Ramos (cell line): ENCODE measurements at regions not wholly inside any gene's neighbourhood (a gene's known extent, or its start where the extent isn't known, plus 50 kb on each side); places are given as distances from the start of the nearest gene placed in this dataset.

Experiments
- in situ Hi-C: fragments of 300-500 bp; cut with MboI; formaldehyde crosslinking; loops from one replicate; pipeline ENCODE4 v1.14.3; 2022; ENCODE audit warnings: low sequenced_read_pairs; ENCODE audit not compliant: unreplicated experiment

DNA sequence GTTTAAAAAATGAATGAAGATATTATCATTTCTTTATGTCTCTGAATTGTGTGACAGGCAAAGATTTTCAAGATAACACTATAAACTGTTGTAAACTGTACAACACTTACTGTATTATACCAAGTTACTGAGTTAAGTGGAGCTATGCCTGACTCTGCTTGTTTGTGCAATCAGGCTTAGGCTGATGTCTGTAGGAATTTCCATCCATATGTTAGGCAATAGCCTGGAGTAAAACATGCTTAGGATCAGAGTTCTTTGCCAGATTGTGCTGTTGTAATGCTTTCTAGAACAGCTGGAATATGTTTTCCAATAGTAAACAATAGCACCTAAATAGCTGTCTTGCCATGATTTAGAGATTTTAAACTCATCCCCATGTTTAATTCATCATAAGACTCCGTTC is 1496.7 kb downstream of the CDH11 start:
- in situ Hi-C loops = no loop called here

DNA sequence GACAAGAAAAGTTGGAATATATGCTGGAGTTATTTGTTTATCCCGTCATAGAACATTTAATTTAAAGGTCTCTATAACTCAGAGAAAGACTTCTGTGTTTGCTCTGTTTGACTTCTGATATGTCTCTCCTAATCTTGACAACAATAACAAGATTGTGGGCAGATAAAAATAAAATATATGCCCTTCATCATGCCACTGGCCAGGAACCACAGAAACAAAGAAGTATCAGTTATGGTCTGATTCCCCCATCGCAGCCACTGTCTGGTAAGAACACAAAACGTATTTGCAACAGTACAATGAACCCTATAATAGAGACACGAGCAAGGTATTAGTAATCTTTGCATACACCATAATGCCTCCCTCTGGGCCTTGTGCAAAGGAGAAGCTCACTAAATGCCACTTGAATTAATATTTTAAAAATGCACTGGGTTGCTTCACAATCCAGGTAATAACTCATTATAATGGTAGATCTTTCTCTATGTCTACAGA is 1498.3 kb downstream of the CDH11 start:
- in situ Hi-C loops = no loop called here

DNA sequence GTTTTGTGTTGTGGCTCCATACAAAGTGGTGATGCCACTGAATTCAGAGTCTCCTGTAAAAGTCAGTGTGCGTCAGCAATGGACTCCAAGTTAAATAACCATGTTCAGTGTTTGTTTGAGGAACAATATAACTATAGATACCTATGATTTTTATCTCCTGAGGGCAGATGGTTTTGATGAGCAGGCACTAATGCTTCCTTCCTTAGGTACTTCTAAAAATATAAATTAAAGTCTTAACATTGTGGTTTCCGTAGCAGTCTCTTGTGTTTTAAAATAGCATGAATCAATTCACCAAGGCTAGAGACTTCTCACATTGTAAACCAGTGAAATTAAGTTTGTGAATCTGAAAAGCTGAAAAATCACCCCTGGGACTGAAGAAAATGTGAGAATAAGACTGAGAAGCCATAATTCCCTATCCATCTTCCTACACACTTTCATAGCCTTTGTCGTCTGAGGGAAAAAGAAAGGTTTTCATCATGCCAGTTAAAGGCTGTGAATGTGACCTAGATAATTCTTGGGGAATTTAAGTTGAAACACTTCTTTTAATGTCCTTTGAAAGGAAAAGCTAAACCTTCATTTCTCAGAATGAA is 1502.9 kb downstream of the CDH11 start:
- in situ Hi-C loops = no loop called here

DNA sequence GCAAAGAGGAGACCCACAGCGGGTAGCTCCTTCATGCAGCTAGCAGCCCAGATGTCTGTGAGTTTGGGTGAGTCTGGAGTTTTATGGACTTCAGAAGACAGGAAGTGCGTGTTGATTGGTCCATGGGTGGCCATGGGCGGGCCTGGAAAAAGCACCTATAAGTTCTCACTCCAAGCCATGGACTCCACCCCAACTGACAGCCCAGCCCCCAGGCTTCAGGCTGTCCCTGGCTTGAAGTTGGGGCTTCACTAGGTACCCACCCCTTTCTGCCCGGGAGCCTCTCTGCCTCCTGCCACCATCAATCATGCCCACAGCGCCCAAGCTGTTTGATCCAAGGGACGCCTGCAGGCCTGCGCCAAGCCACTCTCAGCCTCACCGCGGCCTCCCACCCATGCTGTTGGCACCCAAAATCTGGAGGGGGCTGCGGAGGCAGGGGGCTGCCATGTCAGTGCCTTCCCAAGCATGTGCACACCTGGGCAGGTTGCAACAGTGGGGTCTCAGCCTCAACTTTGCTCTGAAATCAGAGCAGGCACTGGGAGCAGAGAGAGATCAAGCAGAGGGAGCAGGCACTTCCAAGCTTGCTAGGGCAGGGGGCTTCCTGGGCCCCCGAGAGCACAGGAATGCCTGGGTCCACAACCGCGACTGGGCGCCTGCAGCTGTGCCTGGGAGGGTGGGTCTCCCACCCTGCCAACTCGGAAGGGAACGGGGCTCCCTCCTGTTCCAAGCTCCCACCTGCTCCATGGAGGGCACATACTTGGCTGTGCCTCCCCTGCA is 1503.7 kb downstream of the CDH11 start:
- in situ Hi-C loops = no loop called here

DNA sequence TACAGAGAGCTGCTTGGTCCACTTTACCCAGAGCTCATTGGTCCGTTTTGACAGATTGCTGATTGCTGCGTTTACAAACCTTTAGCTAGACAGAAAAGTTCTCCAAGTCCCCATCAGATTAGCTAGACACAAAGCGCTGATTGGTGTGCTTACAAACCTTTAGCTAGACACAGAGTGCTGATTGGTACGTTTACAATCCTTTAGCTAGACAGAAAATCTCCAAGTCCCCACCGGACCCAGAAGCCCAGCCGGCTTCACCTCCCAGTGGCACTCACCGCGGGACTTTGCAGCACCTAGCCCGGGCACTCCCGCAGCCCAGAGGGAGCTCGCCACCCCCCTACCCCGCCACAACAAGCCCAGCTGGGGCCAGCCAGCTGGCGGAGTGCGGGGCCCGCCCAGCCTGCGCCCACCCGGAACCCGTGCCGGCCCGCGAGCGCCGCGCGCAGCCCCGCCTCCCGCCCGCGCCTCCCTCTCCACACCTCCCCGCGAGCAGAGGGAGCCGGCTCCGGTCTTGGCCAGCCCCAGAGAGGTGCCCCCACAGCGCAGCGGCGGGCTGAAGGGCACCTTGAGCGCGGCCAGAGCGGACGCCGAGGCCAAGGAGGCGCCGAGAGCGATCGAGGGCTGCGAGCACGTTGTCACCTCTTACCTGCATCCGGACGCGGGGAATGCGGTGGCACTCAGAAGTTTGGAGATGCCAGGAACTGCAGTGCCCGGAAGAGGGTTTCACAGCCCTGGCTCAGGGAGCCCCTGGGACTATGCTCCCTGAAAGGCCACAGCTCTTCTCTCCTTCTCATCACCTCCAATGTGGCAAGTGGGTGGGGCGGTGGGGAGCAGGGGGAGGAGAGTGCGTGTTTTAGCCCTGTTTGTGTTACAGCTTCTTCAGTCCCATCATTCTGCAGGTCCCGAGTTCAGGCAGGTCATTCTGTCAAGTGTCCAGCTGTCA is 1504.5 kb downstream of the CDH11 start:
- in situ Hi-C loops = no loop called here

DNA sequence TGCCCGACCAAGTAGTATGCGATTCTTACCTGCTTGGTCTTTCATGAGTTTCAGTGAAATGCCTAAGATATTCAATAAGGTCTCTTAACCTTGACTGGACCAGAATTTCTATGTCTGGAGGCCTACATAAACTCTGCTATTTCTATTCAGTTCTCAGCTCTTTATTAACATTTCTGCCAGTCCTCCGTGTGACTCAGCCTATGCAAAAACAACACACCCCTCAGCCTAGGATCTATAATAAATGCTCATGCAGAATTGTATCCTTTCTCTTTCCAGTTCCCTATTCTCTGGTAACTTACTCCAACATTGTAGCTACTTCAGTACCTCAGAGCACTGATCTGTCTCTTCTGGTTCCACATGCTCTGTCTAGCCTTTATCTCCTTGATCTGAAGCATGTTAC is 1507.4 kb downstream of the CDH11 start:
- in situ Hi-C loops = no loop called here

DNA sequence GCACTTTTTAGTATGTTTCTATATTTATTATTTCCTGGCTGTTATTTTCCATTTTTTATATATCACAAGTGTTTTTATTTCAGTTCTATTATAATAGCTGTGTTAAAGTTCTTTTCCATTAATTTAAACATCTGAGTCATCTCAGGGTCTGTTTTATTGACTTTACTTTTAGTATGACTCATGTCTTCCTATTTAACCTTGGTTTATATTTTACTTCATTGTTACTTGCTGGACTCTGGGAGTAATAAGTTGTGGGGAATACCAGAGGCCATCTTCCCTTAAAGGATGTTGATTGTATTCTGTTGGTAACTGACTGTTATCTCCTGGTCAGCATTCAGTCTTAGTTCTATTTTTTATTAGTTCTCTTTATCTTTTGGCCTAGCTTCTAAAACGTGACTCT is 1508.2 kb downstream of the CDH11 start:
- in situ Hi-C loops = no loop called here

DNA sequence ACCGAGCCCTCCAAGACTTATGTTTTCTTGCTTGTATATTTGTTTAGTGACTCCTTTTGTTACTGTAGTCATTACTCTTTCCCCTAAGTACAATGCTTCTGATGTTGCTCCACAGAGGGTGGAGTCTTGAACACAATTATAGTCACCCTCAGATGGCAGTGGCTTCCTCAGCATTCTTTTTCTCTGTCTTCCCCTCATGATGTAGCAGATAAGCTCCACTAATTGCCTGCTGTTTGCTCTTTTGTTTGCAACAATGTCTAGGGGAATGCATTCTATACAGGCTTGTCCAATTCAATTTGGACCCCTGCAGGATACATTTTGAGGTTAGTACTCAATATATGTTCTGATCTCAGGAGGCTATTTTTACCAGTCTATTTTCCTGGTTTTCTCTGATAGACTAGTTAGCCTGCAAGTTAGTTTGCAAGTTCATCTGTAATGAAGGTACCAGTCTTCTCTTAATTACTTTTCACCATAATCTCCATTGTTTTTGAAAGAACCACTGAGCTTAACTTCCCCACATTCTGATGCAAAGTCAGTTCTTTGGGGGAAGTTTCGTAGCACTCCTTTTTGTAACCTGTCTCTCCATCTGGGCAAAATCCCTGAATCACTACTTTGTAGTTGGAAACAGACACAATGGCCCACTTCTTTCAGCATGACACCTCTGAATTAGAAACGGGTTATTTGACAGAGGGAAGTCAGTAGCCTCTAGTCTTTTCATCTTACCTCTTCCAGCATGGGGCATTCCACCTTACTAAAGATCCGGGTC is 1509.2 kb downstream of the CDH11 start:
- in situ Hi-C loops = no loop called here

DNA sequence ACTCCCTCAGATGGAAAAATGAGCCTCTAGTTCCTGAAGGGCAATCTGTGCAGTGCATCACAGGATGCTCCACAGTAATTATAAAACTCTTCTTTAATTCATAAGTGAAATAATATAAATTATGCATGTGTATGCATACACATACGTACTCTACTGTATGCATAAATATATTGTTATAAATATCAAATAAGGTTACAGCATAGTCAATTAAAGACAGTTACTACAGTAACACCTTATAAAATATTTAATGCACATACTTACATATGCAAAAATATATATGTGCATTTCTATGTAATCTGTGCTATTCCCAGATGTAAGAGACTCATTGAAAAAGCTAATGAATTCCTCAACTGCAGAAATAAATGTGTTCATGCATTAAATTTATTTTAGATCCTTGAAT is 1515.1 kb downstream of the CDH11 start:
- in situ Hi-C loops = no loop called here

DNA sequence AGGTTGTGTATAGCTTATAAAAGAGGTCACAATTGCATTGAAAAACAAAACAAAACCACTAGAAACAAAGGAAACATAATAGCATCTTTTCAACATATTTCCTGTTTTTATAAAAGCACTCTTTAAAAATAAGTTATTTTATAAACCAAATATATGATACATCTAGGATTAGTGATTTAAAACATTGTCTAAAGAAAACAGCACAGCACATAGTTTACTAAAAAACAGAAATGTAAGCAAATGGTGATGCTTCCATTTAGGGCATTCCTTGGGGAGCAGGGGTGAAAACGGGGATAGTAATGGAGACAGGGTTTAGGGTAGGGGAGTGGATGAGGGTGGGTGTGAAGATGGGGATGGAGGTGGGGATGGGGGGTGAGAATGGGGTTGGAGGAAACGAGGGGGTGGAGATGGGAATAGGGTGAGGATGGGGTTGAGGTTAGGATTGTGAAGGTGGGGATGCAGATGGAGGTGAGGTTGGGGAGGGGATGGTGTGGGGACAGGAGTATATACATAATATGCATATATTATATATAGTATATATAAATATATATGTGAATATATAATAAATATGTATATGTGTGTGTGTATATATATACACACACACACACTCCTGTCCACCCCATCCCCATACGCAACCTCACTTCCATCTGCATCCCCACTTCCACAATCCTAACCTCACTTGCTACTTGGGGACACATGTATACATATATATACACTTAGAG is 1519.5 kb downstream of the CDH11 start:
- in situ Hi-C loops = no loop called here

DNA sequence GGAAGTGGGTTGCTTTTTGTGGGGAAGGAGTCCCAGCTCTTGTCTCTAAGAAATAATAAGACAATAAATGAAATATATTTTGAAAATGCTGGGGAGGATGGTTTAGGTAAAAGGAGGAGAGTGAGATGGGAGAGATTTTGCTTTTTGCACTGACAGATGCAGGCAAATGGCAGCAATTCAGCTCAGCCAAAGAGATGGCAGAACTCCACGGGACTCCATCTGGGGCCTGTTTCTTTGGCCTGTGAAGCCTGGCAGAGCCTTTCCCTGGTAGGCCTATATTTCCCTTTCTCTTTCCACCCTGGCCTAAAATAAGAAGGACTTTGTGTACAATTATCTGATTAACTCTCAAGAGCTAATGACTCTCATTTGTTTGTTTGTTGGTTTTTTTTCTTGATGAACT is 1525.1 kb downstream of the CDH11 start:
- in situ Hi-C loops = no loop called here

DNA sequence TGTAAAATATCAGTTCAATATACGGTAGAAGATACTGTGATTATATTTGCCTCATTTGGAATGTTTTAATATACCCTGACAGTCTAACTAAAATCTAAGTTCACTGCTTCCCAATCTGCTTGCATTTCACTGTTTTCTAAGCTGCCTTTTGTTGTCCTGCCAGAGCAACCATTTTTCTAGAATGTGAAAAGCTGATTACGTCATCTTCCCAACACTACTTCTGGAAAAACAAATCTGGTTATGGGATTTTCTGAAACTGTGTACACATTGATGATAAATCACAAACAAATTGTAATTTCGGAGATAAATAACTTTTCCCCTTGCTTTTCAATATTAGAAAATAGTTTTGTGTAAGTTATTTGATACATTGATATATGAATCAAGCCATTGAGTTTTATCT is 1529.0 kb downstream of the CDH11 start:
- in situ Hi-C loops = no loop called here

DNA sequence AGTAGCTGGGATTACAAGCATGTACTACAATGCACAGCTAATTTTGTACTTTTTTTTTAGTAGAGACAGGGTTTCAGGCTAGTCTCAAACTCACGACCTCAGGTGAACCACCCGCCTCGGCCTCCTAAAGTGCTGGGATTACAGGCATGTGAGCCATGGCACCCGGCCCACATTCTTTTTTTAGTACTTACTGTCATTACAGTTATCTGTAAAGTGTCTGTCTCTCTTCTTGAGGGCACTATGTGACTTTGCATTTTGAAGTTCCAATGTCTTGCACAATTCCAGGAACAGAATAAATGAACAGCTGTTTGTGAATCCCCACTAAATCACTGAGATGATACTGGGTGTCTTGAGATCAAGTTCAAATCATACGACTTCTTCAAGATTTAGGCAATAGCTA is 1540.3 kb downstream of the CDH11 start:
- in situ Hi-C loops = no loop called here

DNA sequence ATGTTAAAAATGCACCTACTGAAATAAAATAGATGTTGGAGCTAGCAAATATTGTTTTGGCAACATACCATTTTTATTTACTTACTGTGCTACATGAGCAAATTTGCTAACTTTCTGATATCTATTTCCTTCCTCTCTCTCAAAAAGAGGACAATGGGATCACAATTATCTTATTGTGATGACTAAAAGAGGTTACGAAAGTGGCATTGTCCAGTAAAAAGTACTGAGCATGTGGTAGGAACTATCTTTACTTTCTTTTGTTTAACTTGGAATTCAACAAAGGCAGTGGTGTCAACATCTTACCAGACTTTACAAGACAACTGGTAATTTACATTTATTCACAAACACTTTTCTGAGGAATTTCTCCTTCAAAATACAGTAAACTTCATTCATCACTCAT is 1542.6 kb upstream of the CDH8 start:
- in situ Hi-C loops = no loop called here

DNA sequence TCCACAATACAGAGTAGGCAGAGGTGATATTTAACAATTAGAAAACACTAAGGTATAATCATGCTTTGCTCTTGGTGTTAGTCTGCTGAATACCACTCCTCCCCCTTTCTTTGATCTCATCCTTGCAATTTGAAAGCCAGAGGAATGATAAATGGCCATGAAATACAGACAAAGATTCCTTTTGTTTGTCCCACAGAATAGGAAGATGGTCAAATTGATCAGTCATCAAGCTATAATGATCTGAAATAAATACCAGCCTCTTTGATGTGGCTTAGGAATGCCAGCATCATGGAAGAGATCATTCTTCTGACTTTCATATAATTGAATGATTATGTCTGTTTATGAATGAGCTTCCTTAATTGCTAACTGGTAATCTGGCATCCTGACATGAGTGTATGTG is 1541.7 kb upstream of the CDH8 start:
- in situ Hi-C loops = no loop called here

DNA sequence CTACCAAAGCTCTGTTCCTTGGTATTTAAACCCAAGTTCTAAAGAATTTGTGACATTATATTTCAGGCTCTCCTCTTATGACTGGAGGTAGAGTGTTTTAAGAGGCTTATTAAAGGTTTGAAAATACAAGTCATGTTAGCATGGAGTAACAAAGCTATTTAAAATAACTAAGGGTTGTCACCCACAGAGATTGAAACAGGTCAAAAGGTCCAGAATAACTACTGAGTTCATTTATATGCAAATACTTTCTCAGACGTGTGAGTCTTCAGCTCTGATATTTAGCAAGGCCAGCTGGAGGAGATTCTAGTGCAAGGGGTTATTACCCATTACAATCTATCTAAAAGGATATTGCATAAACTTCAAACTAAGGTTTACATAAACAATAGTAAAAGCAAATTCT is 1538.8 kb upstream of the CDH8 start:
- in situ Hi-C loops = no loop called here

DNA sequence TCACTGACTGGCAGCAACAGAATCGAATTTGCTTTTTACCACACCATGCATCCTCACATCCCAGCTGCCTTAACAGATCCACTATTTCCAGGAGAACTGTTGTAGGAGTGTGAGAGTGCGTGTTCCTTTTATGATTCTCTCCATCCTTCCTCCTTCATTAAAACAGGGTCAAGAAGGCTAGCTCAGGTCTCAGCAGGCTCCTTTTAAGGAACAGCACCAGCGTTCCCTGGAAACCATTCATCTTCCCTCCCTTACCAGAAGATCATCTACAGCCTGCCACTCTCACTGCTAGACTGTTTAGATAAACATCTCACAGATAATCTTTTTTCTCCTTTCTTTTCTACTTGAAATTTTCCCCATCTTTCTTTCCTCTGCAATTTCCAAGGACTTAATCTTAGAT is 1531.9 kb upstream of the CDH8 start:
- in situ Hi-C loops = no loop called here

DNA sequence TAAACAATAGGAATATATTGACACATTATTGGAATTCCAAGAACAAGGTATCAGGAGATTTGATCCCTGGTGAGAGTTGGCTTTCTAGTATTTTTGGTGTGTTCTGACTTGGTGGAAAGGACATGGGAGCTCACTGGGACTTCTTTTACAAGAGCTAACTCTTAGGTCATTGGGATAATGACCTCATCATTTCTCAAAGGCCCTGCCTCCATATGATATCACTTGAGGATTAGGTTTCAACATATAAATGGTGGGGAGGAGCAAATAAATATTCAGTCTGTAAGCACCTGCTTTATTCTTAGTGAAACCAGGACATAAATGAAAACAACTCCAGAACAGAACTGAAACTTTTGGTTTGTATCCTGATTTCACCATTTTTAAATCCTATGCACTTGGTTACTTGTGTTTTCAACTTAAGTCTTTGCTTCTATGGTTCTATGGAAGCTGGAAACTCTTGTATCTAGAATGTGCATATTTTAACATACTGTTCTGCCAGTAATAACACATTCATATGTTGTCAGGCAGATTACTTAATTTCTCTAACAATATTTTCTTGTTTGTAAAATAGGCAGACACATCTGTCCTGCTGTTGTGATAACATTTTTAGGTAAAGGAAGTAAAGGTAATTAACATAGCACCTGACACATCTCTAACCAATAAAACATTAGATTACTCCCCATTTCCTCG is 1527.7 kb upstream of the CDH8 start:
- in situ Hi-C loops = no loop called here

DNA sequence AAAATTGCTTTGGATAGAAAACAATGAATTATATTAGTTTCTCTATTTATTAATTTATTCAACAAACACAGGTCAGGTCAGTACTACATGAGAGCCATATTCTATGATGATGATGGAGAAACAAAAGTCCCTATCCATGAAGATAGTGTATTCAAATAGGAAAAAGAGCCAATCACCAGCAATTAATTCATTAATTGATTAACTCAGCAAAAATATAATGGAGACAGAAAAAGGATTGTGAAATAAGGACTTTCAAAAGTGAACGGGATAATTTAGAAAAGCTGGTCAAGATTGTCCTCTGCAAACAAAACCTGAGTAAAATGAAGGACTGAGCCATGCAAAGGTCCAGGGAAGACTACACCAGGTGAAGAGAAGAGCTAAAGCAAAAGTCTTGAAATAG is 1517.7 kb upstream of the CDH8 start:
- in situ Hi-C loops = no loop called here
